GM19463 (cell line): ENCODE measurements at regions not wholly inside any gene's neighbourhood (a gene's known extent, or its start where the extent isn't known, plus 50 kb on each side); places are given as distances from the start of the nearest gene placed in this dataset.

Source experiments
- ATAC-seq: cut with Tn5 transposase; IDR thresholded peaks from one replicate; pipeline ENCODE4 v1.9.1; 2021; ENCODE audit warnings: mild to moderate bottlenecking, moderate library complexity; ENCODE audit not compliant: unreplicated experiment

- ATAC-seq = no peak
Observed at GRCh38 chr6:21804941-21805610, 211.5 kb downstream of the SOX4 start.

GRCh38 chr6:21807299-21808044, 213.9 kb downstream of the SOX4 start:
- no peak for ATAC-seq

- no peak for ATAC-seq
Observed at GRCh38 chr6:21808045-21808470, 214.5 kb downstream of the SOX4 start.

- ATAC-seq = no peak
Observed at GRCh38 chr6:21808551-21809242, 215.1 kb downstream of the SOX4 start.

GRCh38 chr6:21811484-21811883, 217.9 kb downstream of the SOX4 start:
- ATAC-seq = no peak

GRCh38 chr6:21816231-21816630, 222.7 kb downstream of the SOX4 start:
- ATAC-seq = no peak

GRCh38 chr6:21820442-21820841, 226.9 kb downstream of the SOX4 start:
- no peak for ATAC-seq

- ATAC-seq = no peak
Observed at GRCh38 chr6:21823371-21823770, 229.8 kb downstream of the SOX4 start.

- ATAC-seq = no peak
Observed at GRCh38 chr6:21824431-21825177, 231.1 kb downstream of the SOX4 start.

GRCh38 chr6:21826023-21826422, 232.5 kb downstream of the SOX4 start:
- no peak for ATAC-seq

GRCh38 chr6:21826904-21827303, 233.4 kb downstream of the SOX4 start:
- ATAC-seq = no peak

GRCh38 chr6:21827425-21828202, 234.1 kb downstream of the SOX4 start:
- ATAC-seq = no peak

- no peak for ATAC-seq
Observed at GRCh38 chr6:21828704-21829103, 235.2 kb downstream of the SOX4 start.

- ATAC-seq = no peak
Observed at GRCh38 chr6:21829126-21829525, 235.6 kb downstream of the SOX4 start.

GRCh38 chr6:21831521-21832291, 238.2 kb downstream of the SOX4 start:
- ATAC-seq = no peak

- ATAC-seq = no peak
Observed at GRCh38 chr6:21836277-21836676, 242.7 kb downstream of the SOX4 start.

- ATAC-seq = no peak
Observed at GRCh38 chr6:21836772-21837425, 243.3 kb downstream of the SOX4 start.

GRCh38 chr6:21840428-21840827, 246.9 kb downstream of the SOX4 start:
- ATAC-seq = no peak
